ENCODE measurements at regions not wholly inside any gene's neighbourhood (a gene's known extent, or its start where the extent isn't known, plus 50 kb on each side); places are given as distances from the start of the nearest gene placed in this dataset.

DNA sequence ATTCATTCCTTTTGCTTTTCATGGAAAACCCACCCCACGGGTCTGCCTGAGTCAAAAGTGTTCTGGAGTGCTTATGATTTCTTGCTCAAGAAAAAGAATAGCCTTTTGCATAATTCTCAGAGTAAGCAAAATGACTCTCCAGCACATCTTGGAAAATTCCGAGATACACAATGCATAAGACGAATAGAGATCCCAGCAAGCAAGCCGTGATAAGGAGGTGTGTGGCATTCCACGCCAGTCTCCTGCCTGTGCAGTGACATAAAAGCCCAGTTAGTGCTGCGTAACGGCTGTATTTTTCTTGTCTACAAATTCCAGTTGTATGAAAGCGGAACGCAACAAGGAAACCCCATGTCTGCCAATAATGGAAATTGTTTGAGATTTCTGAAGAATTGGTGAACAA lies 237.9 kb upstream of the GATB start:
- no peak for DNase-seq (ENCODE audit: low read depth in 2 of 3, low spot score in 1 of 3)

DNA sequence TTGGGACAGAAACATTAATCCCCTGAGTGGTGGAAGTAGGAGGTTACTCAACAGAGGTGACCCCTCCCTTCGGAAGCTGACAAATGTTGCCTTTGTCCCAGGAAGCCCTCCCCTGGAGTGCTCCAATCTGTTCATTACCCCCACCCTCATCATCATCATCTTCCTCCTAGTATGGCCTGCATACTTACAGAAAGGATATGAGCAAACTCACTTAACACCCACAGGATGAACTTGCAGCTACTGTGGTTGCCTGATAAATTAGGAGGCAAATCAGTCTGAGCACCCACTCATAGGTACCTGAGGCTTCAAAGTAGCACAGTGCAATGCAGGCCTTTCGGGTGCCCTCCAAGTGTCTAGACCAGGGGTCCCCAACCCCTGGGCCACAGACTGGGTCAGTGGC lies 236.7 kb upstream of the GATB start:
- DNase-seq (ENCODE audit: low read depth in 2 of 3, low spot score in 1 of 3): no peak

DNA sequence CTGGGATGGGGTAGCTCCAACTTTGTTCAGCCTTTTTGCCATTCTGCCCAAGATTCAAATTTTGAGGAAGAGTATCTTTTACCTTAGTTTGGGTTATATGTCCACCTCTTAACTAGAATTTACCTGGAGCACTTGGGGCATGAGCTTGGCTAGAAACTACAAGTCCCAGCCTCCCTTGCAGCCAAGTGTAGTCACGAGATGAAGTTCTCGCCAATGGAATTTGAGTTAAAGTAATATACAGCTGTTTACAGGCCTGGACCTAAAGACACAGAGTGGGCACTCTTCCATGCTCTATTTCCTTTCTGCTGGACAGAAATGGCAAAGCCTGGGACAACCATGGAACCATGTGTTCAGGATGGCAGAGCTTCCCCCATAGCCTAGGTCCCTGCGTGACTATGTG lies 233.6 kb upstream of the GATB start:
- DNase-seq (ENCODE audit: low read depth in 2 of 3, low spot score in 1 of 3): no peak

DNA sequence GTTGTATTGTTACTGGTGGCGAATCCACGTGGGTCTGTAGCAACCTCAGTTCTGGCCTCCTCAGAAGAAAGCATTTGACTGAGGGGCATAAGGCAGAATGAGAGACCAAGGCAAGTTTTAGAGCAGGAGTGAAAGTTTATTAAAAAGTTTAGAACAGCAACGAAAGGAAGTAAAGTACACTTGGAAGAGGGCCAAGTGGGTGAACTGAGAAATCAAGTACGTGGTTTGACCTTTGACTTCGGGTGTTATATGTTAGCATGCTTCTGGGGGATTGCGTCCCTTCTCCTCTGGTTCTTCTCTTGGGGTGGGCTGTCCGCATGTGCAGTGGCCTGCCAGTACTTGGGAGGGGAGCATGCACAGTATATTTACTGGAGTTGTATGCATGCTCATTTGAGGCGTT lies 232.7 kb upstream of the GATB start:
- DNase-seq (ENCODE audit: low read depth in 2 of 3, low spot score in 1 of 3): no peak

DNA sequence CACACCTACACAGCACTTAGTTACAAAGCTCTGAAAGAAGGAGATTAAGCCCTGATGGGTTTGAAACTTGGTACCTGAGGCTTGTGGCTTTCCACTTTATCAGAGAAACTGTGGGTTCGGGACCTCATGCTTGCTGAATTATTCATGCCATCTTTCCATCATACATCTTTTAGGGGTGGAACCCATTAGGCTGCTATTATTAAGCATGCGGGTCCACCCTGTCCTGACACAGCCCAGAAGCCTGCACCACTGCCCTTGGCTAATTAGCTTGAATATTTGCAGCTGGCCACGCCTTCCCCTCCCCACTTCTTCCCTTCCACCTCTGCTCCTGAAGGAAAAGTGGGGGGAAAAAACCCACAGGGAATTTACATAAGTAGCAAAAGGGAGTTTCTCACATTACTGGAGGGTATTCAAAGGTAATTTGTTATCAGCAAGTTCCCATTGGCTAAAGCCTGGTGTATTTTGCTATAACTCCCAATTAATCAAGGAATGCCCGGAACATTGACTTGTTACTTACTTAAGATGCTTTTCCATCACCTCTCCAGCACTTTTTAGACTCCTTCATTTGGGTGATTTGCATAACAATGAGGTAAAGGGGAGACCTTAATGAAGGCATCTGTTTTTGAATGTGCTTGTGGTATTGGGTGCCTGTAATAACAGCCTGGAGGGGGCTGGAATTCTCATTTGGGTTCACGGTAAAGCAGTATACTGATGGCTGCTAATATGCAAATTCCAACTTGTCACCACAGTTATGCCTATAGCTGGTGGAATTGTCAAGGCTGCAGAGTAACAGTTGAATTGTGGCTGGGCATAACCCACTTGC lies 231.7 kb upstream of the GATB start:
- no peak for DNase-seq (ENCODE audit: low read depth in 2 of 3, low spot score in 1 of 3)

DNA sequence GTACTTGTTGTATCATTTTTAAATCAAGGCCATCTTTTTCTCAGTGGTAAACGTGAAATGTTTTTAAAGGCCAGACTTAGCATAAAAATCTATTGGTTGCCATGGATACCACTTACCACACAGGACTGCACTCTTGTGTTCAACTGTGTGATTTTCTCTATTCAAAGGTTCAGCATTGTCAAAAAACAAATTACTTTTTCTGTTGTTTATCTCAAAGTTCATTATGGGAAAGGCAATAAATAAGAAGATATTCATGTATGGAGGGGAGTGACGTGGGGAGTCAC lies 231.0 kb upstream of the GATB start:
- no peak for DNase-seq (ENCODE audit: low read depth in 2 of 3, low spot score in 1 of 3)

DNA sequence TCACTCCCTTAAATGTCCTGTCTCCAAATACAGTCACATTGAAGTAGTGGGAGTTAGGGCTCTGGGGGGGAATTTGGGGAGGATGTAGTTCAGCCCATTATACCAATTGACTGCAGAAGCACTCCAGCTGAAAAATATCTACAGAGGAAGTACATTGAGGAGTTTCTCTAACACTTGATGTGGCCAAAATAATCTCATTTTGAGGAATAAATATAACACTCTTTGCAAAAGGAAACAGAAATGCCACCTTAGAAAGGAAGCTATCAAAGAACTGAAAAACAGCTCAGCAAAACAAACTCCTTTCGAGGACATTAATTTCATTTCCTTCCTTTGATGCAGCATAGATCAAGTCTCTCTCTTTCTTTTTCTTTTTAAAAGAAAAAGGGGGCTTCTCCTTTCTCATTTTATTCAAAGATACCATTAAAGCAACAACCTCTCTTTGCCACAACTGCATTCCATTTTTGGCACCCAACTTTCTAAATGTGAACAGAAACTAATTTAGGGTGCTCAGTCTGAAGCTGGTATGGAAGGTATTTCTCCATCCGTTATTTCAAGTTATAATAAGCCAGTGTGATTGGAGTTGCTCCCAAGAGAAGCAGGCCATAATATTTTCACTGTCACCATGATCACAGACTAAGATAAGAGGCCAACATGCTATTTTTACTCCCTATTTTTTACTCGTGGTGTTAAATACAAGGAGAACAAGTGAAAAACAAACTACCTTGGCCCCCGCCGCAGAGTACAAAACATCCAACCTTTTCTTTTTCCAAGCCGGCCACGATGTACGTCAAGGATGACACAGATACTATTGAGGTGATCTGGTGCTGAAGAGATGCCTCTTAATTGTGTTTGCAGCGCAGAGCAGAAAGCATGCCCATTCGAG lies 230.4 kb upstream of the GATB start:
- no peak for DNase-seq (ENCODE audit: low read depth in 2 of 3, low spot score in 1 of 3)

DNA sequence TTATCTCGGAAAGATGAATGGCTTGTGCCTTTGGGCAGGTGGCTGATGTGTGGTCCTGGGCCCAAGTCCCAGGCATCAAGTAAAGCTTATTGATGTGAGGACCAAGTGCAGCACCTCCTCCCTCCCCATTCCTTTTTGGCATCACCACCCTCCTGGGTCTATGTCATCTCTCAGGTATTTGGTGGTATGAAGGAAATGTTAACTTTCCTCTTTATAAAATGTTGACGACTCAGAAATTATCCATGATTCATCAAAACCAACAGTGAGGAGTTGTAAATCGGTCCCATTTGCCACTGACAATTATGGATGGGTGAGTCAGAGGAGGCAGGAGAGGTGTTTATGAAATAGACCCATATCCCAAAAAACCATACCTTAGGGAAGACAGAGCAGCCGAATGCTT lies 229.4 kb upstream of the GATB start:
- no peak for DNase-seq (ENCODE audit: low read depth in 2 of 3, low spot score in 1 of 3)

DNA sequence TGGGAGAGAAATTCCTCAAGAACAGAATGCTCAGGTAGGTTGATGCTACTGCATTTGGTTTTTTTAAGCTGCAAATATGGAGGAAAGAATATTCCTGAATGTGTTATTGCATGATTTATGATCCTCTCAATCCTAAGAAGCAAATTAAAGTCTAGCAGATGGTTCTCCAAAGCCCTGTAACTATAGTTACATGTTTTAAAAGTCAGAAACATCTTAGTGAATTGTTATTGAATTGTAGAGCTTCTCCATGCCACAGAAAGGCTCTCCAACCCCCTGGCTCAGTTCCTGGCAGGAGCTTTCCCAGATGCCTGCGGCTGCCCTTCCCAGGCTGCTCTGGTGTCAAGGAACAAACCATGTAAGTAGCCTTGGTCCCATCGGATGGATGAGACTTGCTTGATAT lies 227.8 kb upstream of the GATB start:
- no peak for DNase-seq (ENCODE audit: low read depth in 2 of 3, low spot score in 1 of 3)

DNA sequence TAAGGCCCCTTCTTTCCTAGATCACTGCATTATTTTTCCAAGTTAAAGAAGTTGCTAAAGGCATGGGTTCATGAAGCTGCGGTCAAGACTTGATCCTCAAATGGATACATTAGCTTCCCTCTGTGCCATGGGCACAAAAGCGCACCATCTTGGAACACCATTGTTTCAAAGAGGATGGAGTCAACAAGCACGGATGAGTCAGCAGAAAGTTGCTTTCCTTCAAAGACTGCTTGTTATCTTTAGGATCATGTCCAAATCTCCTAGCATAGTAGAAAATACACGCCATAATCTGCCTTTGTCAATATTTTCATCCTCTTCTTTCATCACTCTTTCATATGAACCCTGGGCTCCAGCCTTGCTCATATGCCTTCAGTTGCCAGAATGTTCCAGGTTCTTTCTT lies 226.8 kb upstream of the GATB start:
- no peak for DNase-seq (ENCODE audit: low read depth in 2 of 3, low spot score in 1 of 3)

DNA sequence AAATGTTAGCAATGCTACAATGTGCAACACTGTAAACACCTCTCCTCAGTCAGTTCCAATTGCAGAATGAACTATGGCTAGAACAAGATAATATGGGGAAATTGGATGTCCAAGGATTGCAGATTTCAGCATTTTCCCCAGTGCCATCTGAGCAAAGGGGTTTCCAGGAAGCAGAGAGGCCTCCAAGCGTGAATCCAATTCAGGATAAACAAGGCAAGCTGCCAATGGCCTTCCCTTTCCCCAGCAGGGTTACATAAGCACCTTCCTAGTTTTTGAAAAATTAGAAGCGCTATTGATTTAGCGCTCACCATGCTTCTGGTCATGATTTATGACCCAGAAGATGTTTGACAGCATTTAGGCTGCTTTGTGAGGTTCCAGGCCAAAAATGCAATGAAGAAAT lies 223.0 kb upstream of the GATB start:
- no peak for DNase-seq (ENCODE audit: low read depth in 2 of 3, low spot score in 1 of 3)

DNA sequence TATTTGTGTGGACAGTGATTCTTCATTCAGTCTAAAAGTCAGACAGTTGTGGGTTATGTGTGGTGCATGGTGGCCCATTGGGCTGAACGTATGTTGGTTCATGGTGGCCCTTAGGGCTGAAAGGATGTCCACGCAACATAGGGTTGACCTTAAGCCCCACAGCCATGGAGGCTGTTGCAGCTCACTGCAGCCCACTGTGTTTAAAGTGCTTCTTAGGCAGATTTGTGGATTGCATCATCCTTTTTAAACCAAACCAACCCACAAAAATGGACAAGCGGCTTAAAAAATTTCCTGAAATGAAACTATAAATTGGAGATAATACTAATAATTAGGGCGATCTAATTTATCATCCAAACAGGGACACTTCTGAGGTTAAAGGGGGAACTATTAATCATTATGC lies 219.0 kb upstream of the GATB start:
- no peak for DNase-seq (ENCODE audit: low read depth in 2 of 3, low spot score in 1 of 3)

DNA sequence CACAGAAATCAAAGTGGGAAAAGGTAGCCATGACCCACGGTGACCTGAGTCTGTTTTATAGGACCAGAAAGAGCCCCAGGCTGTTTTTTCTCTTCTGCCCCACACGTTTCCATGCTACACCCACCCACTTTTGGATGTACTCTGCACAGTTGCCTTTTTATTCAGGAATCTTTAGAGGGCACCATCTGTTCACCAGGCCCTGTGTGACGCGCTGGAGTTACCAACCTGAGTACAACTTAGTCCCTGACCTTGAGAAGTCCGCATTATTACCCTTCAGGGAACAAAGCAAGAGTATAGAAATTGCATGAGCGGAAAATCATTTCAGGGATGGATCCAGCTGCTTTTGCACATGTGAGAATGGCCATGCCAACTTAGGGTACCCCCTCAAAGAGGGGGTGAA lies 207.8 kb upstream of the GATB start:
- no peak for DNase-seq (ENCODE audit: low read depth in 2 of 3, low spot score in 1 of 3)

DNA sequence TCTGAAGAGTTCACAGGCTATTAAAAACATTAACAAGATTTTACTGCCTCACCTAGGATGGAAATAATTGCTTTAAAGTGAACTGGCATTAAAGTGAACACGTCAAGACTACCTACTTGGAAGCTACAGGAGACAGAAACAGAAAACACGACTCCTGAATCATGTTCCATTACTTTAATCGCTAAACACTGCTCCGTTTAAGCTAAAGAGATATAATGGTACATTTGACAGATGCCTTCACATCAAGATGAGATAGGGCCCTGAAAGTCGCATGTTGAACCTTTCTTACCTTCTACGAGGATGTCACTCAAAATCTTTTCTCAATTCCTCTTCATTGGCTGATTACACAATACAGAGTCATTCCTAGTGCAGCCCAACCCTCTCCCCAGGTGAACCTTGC lies 206.3 kb upstream of the GATB start:
- no peak for DNase-seq (ENCODE audit: low read depth in 2 of 3, low spot score in 1 of 3)

DNA sequence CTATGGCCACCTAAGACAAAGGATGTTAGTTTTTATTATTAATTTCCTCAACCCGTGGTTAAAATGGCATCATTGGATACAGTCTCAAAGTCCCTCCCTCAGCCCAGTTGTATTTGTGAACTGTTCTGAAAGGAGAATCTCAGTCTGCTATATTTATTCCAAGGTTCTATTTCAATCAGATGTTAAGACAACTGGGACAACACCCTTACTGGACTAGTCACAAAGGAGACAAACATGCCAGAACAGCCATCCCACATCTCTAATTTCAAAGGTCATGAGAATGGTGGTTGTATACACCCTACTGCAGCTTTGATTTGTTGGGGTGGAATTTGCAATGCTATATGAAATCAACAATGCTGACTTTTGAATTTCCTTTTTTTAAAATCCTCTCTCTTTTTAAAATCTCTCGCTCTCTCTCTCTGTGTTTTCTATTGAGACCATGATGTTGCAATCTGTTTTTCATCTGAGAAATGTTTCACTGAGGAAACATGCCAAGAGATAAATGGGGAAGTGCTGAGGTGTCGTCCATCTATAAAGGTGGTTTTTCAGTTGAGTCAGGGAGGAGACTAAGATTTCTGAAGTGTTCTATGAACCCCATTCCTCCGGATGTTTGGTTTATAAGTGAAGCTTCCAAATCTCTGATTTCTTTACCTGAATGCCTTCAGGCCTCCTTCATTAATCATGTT lies 201.5 kb upstream of the GATB start:
- DNase-seq (ENCODE audit: low read depth in 2 of 3, low spot score in 1 of 3): no peak

DNA sequence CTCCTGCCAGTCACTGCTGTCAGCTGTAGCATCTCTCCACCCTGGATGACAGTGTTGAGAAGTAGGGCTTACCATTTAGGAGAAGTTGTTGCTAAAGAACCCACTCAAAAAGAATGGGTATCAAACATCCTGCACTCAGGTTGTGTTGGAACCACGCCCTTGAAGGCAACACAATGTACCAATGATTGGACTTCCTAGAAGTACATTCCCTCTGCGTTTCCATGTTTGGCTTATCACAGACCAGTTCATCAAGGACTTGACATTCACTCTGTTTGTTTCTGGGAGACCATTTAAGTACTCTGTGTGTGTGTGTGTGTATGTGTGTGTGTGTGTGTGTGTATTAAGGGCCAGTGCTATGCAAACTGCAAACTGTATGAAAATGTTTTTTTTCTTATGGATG lies 200.6 kb upstream of the GATB start:
- no peak for DNase-seq (ENCODE audit: low read depth in 2 of 3, low spot score in 1 of 3)

DNA sequence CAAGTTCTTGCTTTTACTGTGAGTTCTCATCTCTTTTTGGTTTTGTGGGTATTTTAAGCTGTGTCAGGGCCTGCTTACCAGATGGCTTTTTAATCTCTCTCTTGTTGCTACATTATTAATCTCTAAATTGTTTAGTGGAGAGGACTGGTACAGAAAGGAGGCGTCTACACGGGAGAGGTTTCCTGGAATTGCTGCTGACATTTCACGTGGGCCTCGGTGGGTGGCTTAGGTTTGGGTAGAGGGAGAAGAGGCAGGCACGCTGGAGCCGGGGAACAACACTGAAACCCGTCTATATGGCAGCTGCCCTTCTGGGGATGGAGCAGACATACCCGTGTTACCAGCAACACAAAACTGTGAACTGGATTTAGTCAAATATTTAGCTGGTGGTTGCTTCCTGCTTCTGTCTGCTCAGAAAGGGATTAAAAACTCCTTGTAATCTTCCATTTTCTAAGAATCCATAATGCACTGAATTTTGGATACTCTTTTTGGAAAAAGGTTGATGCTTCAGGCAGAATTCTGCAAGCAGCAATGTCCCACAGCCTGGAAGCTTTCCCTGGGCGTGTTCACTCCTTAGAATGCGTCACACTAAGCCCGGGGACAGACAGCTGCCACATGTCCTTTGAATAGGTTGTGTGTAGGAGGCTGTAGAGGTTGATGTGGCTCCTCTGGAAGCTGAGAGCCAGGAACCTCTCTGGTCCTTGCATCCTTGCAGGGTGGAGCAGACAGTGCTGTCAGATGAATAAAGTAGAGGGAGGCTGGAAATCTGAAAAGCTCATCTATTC lies 199.8 kb upstream of the GATB start:
- DNase-seq (ENCODE audit: low read depth in 2 of 3, low spot score in 1 of 3): no peak

DNA sequence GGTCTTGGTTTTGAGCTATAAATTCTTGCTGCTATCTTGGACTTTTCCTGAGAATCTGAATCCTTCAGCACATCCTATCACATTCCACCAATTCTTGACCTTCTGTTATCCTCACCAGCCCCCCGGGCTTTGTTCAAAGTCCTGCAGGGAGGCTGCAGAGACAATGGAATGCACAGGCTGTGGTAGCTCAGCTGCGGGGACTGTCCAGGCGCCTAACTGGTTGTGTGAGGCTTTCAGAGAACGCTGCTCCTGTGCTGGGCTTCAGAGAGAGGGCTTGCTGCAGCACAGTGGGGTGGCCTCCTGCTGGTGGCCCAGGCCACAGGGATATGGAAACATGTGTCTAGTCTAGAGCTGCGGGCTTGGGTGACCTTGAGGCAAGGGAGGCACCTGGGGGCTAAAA lies 196.3 kb upstream of the GATB start:
- no peak for DNase-seq (ENCODE audit: low read depth in 2 of 3, low spot score in 1 of 3)

DNA sequence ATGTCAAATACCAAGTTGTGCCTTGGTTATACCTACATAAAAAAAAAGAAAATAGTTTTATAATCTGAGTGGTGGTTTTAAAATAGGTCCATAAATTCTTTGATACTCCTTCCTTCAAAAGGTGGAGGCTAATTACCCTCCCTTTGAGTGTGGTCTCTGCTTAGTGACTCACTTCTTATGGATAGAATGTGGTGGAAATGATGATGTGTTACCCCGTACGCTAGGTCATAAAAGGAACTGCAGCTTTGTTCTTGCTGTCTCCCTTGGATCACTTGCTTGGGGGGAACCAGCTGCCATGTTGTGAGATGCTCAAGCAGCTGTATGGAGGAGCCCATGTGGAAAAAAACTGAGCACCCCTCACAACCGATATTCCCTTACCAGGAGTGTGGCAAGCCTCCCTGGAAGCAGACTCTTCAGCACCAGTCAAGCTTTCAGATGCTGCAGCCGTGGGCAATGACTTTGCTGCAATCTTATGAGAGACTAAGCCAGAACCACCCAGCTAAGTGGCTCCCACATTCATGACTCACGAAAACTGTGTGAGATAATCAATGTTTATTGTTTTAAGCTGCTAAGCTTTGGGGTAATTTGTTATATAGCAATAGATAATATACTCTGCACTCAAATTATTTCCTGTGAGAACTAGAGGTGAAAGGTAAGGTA lies 195.0 kb upstream of the GATB start:
- no peak for DNase-seq (ENCODE audit: low read depth in 2 of 3, low spot score in 1 of 3)

DNA sequence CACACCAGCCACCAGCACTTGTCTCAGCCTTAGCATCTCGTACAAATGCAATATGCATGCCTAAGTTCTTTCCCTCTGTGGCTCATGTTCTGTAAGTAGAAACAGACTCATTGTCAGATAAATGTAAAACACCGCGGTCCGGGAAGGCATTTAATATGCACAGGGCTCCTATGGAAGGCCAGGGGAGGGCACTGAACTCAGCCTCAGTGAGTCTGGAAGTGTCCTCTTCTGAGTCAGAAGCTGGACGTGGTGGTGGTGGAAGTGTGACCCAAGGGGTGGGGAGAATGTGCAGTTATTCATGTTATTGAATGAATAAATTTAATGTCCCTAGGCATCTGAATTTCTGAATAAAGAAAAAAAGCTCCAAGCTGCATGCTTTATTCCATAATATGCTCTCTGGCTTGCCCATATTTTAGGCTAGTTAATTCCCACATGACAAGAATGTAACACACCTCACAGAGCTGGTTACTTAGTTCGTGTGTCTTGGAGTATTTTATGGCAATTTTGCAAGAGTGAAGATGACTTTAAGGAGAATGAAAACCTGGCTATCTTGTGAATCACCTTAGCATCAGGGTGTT lies 193.1 kb upstream of the GATB start:
- no peak for DNase-seq (ENCODE audit: low read depth in 2 of 3, low spot score in 1 of 3)

DNA sequence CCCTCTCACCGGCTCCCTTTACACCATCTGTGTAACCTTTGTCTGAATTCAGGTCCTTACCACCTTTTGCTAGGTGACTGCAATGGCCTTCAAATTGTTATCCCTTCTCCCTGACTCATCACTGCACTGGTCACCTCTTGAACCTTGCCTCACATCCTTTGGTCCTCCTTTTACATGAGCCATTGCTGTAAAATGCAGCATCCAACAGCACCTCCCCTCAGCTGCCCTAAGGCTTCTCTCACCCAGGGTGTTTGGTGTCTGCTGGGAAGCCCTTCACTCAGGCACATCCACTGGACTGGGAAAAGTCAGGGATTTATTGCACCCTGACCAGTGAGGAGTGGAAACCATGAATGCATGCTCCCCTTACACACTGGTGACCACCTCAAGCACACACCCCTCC lies 192.5 kb upstream of the GATB start:
- DNase-seq (ENCODE audit: low read depth in 2 of 3, low spot score in 1 of 3): no peak

All from stimulated activated CD4-positive, alpha-beta T cell treated with anti-CD3 and anti-CD28 coated beads, Interleukin-12 subunit alpha, Interleukin-12 subunit beta, amount 100 ng/mL, for 48 hours (primary cell).